SK-N-SH treated with all-trans-retinoic acid at 6 μM for 48 hours (cell line): ENCODE measurements at regions not wholly inside any gene's neighbourhood (a gene's known extent, or its start where the extent isn't known, plus 50 kb on each side); places are given as distances from the start of the nearest gene placed in this dataset.

Experiments used
- ATAC-seq: fragments of 200-7000 bp; cut with Tn5 transposase; 3 replicates; pipeline ENCODE4 v1.9.1; 2020; ENCODE audit warnings: mild to moderate bottlenecking, moderate library complexity
- ARNTL ChIP-seq: fragments of 450-650 bp; formaldehyde crosslinking; IDR thresholded peaks from 2 replicates; pipeline ENCODE4 v1.5.0; 2020; ENCODE audit warnings: low read depth, mild to moderate bottlenecking, moderate library complexity, borderline replicate concordance
- BACH2 ChIP-seq: fragments of 250-450 bp; sonication (Bioruptor Pico); IDR thresholded peaks from 2 replicates; pipeline ENCODE4 v1.9.0; 2021; ENCODE audit warnings: mild to moderate bottlenecking, borderline replicate concordance
- CSDC2 ChIP-seq: fragments of 250-450 bp; sonication (Bioruptor Pico); IDR thresholded peaks from 2 replicates; pipeline ENCODE4 v1.5.0; 2020; ENCODE audit warnings: mild to moderate bottlenecking, moderate library complexity
- ESRRG ChIP-seq: fragments of 250-450 bp; sonication (Bioruptor Pico); IDR thresholded peaks from 2 replicates; pipeline ENCODE4 v1.6.1; 2021; ENCODE audit warnings: mild to moderate bottlenecking
- ISL1 ChIP-seq: fragments of 250-450 bp; sonication (Bioruptor Pico); IDR thresholded peaks from 2 replicates; pipeline ENCODE4 v2.1.2; 2022; ENCODE audit warnings: mild to moderate bottlenecking, moderate library complexity
- OSR1 ChIP-seq: fragments of 250-450 bp; sonication (Bioruptor Pico); IDR thresholded peaks from 2 replicates; pipeline ENCODE4 v1.8.0; 2022; ENCODE audit warnings: moderate library complexity, mild to moderate bottlenecking, inconsistent platforms
- PPARA ChIP-seq: fragments of 250-450 bp; sonication (Bioruptor Pico); IDR thresholded peaks from 2 replicates; pipeline ENCODE4 v1.5.0; 2020; ENCODE audit warnings: mild to moderate bottlenecking, borderline replicate concordance
- RARB ChIP-seq: fragments of 250-450 bp; sonication (Bioruptor Pico); IDR thresholded peaks from 2 replicates; pipeline ENCODE4 v1.8.0; 2021; ENCODE audit warnings: mild to moderate bottlenecking, moderate library complexity
- SNAI2 ChIP-seq: fragments of 250-450 bp; sonication (Bioruptor Pico); IDR thresholded peaks from 2 replicates; pipeline ENCODE4 v1.5.0; 2020; ENCODE audit warnings: mild to moderate bottlenecking, moderate library complexity
- TCF4 ChIP-seq: fragments of 250-450 bp; sonication (Bioruptor Pico); IDR thresholded peaks from 2 replicates; pipeline ENCODE4 v1.8.0; 2021; ENCODE audit warnings: mild to moderate bottlenecking, moderate library complexity, borderline replicate concordance
- TOX ChIP-seq: fragments of 250-450 bp; sonication (Bioruptor Pico); IDR thresholded peaks from 2 replicates; pipeline ENCODE4 v1.8.0; 2021; ENCODE audit warnings: mild to moderate bottlenecking, moderate library complexity, borderline replicate concordance
- ZC3H10 ChIP-seq: fragments of 250-450 bp; sonication (Bioruptor Pico); IDR thresholded peaks from 2 replicates; pipeline ENCODE4 v1.5.1; 2021; ENCODE audit warnings: mild to moderate bottlenecking, moderate library complexity
- ZFP3 ChIP-seq: fragments of 250-450 bp; sonication (Bioruptor Pico); IDR thresholded peaks from 2 replicates; pipeline ENCODE4 v1.5.0; 2020; ENCODE audit warnings: mild to moderate bottlenecking, moderate library complexity
- ZFP30 ChIP-seq: fragments of 450-650 bp; formaldehyde crosslinking; IDR thresholded peaks from 2 replicates; pipeline ENCODE4 v1.5.0; 2022; ENCODE audit warnings: mild to moderate bottlenecking, moderate library complexity
- ZNF565 ChIP-seq: fragments of 450-650 bp; formaldehyde crosslinking; conservative IDR thresholded peaks from 2 replicates; pipeline ENCODE4 v1.5.0; 2020; ENCODE audit warnings: low read depth, mild to moderate bottlenecking, moderate library complexity
- ZNF70 ChIP-seq: fragments of 450-650 bp; formaldehyde crosslinking; IDR thresholded peaks from 2 replicates; pipeline ENCODE4 v1.5.0; 2020; ENCODE audit warnings: mild to moderate bottlenecking, moderate library complexity
- ZNF8 ChIP-seq: fragments of 450-650 bp; formaldehyde crosslinking; IDR thresholded peaks from 2 replicates; pipeline ENCODE4 v1.5.0; 2020; ENCODE audit warnings: mild to moderate bottlenecking, moderate library complexity
- TF ChIP-seq, protein P1 (sequence below): fragments of 250-450 bp; sonication (Bioruptor Pico); IDR thresholded peaks from 2 replicates; pipeline ENCODE4 v1.5.0; 2020; ENCODE audit warnings: mild to moderate bottlenecking, moderate library complexity
- TF ChIP-seq, protein P2 (sequence below): fragments of 250-450 bp; sonication (Bioruptor Pico); IDR thresholded peaks from 2 replicates; pipeline ENCODE4 v1.8.0; 2020; ENCODE audit warnings: mild to moderate bottlenecking, moderate library complexity, borderline replicate concordance
- TF ChIP-seq, protein P3 (sequence below): fragments of 250-450 bp; sonication (Bioruptor Pico); IDR thresholded peaks from 2 replicates; pipeline ENCODE4 v1.5.1; 2021; ENCODE audit warnings: mild to moderate bottlenecking, moderate library complexity
- TF ChIP-seq, protein P4 (sequence below): fragments of 250-450 bp; sonication (Bioruptor Pico); IDR thresholded peaks from 2 replicates; pipeline ENCODE4 v1.5.1; 2020; ENCODE audit warnings: low read depth, mild to moderate bottlenecking, moderate library complexity
- TF ChIP-seq, protein P5 (sequence below): fragments of 250-450 bp; sonication (Bioruptor Pico); IDR thresholded peaks from 2 replicates; pipeline ENCODE4 v1.8.0; 2021; ENCODE audit warnings: low read depth, mild to moderate bottlenecking, moderate library complexity, borderline replicate concordance

DNA sequence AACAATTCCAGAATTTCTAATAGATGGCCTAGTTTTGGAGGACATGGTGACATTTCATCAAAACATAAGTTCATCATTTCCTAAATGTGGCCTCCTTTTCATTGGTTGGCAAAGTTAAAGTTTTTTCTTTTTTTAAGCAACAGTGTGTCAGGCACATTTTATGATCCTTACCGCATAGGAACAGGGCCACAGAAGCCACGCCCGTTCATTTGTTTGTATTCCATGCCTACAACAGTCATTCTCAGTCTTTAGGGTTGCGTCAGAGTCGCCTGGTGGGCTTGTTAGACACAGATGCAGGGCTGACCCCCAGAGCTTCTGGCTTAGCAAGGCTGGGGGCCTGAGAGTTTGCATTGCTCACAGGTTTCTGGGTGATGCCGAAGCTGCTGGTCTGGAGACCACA lies 130.2 kb downstream of the HSD17B3 start (continued):
- TF ChIP-seq ZFP3 (CRISPR knock-in tag) = no peak
- TF ChIP-seq, all 23 proteins: peak for 0

DNA sequence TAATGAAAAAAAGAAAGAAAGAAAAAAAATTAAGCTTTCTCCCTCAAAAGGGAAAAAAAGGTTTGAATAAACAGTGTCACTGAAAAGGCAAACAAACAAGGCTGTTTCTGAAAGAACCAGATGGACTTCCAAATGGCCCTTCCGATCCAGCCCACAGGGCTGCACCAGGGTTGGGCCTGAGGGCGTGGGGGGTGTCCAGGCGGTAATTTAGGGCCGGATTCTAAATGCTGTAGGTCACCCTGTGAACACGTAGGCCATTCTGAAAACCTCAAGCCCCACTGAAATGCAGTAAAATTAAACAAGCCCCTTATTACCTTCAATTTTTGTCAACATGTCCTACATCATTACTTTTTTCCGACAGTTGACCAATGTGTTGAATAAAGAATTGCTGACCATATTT lies 132.1 kb downstream of the HSD17B3 start:
- no peak for ATAC-seq
- TF ChIP-seq, protein P1, sequence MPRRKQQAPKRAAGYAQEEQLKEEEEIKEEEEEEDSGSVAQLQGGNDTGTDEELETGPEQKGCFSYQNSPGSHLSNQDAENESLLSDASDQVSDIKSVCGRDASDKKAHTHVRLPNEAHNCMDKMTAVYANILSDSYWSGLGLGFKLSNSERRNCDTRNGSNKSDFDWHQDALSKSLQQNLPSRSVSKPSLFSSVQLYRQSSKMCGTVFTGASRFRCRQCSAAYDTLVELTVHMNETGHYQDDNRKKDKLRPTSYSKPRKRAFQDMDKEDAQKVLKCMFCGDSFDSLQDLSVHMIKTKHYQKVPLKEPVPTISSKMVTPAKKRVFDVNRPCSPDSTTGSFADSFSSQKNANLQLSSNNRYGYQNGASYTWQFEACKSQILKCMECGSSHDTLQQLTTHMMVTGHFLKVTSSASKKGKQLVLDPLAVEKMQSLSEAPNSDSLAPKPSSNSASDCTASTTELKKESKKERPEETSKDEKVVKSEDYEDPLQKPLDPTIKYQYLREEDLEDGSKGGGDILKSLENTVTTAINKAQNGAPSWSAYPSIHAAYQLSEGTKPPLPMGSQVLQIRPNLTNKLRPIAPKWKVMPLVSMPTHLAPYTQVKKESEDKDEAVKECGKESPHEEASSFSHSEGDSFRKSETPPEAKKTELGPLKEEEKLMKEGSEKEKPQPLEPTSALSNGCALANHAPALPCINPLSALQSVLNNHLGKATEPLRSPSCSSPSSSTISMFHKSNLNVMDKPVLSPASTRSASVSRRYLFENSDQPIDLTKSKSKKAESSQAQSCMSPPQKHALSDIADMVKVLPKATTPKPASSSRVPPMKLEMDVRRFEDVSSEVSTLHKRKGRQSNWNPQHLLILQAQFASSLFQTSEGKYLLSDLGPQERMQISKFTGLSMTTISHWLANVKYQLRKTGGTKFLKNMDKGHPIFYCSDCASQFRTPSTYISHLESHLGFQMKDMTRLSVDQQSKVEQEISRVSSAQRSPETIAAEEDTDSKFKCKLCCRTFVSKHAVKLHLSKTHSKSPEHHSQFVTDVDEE (CRISPR knock-in tag) = no peak
- TF ChIP-seq TCF4 (CRISPR knock-in tag) (no peak), TOX (CRISPR knock-in tag) (no peak), ARNTL (no peak), PPARA (CRISPR knock-in tag) (no peak), ZFP30 (CRISPR knock-in tag) (no peak), RARB (CRISPR knock-in tag) (no peak), SNAI2 (CRISPR knock-in tag) (no peak), BACH2 (CRISPR knock-in tag) (no peak), ZNF565 (CRISPR knock-in tag) (no peak), ESRRG (CRISPR knock-in tag) (no peak), ZNF70 (no peak), OSR1 (CRISPR knock-in tag) (no peak), CSDC2 (CRISPR knock-in tag) (no peak), ZFP3 (CRISPR knock-in tag) (no peak), ISL1 (CRISPR knock-in tag) (no peak)
- TF ChIP-seq, protein P2, sequence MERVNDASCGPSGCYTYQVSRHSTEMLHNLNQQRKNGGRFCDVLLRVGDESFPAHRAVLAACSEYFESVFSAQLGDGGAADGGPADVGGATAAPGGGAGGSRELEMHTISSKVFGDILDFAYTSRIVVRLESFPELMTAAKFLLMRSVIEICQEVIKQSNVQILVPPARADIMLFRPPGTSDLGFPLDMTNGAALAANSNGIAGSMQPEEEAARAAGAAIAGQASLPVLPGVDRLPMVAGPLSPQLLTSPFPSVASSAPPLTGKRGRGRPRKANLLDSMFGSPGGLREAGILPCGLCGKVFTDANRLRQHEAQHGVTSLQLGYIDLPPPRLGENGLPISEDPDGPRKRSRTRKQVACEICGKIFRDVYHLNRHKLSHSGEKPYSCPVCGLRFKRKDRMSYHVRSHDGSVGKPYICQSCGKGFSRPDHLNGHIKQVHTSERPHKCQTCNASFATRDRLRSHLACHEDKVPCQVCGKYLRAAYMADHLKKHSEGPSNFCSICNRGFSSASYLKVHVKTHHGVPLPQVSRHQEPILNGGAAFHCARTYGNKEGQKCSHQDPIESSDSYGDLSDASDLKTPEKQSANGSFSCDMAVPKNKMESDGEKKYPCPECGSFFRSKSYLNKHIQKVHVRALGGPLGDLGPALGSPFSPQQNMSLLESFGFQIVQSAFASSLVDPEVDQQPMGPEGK = no peak
- TF ChIP-seq, protein P3, sequence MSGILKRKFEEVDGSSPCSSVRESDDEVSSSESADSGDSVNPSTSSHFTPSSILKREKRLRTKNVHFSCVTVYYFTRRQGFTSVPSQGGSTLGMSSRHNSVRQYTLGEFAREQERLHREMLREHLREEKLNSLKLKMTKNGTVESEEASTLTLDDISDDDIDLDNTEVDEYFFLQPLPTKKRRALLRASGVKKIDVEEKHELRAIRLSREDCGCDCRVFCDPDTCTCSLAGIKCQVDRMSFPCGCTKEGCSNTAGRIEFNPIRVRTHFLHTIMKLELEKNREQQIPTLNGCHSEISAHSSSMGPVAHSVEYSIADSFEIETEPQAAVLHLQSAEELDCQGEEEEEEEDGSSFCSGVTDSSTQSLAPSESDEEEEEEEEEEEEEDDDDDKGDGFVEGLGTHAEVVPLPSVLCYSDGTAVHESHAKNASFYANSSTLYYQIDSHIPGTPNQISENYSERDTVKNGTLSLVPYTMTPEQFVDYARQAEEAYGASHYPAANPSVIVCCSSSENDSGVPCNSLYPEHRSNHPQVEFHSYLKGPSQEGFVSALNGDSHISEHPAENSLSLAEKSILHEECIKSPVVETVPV (CRISPR knock-in tag) = no peak
- TF ChIP-seq, protein P4, sequence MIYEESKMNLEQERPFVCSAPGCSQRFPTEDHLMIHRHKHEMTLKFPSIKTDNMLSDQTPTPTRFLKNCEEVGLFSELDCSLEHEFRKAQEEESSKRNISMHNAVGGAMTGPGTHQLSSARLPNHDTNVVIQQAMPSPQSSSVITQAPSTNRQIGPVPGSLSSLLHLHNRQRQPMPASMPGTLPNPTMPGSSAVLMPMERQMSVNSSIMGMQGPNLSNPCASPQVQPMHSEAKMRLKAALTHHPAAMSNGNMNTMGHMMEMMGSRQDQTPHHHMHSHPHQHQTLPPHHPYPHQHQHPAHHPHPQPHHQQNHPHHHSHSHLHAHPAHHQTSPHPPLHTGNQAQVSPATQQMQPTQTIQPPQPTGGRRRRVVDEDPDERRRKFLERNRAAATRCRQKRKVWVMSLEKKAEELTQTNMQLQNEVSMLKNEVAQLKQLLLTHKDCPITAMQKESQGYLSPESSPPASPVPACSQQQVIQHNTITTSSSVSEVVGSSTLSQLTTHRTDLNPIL (CRISPR knock-in tag) = no peak

DNA sequence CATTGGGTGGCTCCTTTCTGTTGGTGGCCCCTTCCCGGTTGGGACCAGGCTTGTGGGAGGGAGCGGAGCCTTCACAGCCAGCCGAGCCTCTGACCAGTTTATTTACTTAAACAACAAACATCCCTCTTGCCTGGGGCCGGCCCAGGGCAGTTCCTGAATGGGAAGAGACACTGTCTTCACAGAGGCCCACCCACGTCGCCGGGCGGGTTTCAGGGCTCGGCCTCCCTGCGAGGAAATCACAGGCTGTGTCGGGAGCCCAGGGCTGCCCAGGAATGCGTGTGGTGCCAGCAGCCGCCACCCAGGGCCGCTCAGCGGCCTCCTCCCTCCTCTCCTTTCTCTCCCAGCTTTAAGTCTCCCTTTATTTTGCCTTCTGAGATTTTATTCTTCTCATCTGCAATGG lies 132.5 kb downstream of the HSD17B3 start:
- TF ChIP-seq SNAI2 (CRISPR knock-in tag) = no peak
- TF ChIP-seq ZC3H10 (CRISPR knock-in tag) = no peak
- no peak for TF ChIP-seq ZFP3 (CRISPR knock-in tag)
- TF ChIP-seq ZNF70 = no peak
- TF ChIP-seq ZNF8 (CRISPR knock-in tag) = no peak
- TF ChIP-seq OSR1 (CRISPR knock-in tag) = no peak
- TF ChIP-seq, protein P5, sequence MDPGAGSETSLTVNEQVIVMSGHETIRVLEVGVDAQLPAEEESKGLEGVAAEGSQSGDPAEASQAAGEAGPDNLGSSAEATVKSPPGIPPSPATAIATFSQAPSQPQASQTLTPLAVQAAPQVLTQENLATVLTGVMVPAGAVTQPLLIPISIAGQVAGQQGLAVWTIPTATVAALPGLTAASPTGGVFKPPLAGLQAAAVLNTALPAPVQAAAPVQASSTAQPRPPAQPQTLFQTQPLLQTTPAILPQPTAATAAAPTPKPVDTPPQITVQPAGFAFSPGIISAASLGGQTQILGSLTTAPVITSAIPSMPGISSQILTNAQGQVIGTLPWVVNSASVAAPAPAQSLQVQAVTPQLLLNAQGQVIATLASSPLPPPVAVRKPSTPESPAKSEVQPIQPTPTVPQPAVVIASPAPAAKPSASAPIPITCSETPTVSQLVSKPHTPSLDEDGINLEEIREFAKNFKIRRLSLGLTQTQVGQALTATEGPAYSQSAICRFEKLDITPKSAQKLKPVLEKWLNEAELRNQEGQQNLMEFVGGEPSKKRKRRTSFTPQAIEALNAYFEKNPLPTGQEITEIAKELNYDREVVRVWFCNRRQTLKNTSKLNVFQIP (CRISPR knock-in tag) = no peak
- no peak for TF ChIP-seq ESRRG (CRISPR knock-in tag)
- TF ChIP-seq, protein P2 = no peak
- no peak for TF ChIP-seq BACH2 (CRISPR knock-in tag)
- TF ChIP-seq, protein P4 (CRISPR knock-in tag) = no peak
- TF ChIP-seq TOX (CRISPR knock-in tag) = no peak
- TF ChIP-seq, protein P1 (CRISPR knock-in tag) = no peak
- TF ChIP-seq ARNTL = no peak
- TF ChIP-seq, all 23 proteins: peak for 0
- no peak; the same call in 2 of the 3 replicates for ATAC-seq
